ENCODE measurements at regions not wholly inside any gene's neighbourhood (a gene's known extent, or its start where the extent isn't known, plus 50 kb on each side); places are given as distances from the start of the nearest gene placed in this dataset.
"Not testable (repeated sequence)": the region's sequence is repeated elsewhere in the genome, so short reads cannot be mapped to it uniquely, and the experiment has no call there.

DNA sequence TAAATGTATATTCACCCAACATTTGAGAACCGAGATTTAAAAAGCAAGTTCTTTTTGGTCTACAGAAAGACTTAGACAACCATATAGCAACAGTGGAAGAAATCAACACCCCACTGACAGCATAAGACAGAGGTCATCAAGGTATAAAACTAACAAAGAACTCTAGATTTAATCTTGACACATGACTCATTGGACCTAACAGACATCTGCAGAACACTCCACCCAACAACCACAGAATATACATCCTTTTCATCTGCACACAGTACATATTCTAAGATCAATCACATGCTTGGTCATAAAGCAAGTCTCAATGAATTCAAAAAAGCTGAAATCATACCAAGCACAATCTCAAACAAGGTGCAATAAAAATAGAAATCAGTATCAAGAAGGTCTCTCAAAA, 65.8 kb downstream of the SPIN4 start:
- TF ChIP-seq Cebpa-rat (IDR thresholded peaks at IDR 0.05) = no peak
- H3K27ac ChIP-seq = no peak overlapping the region
- no peaks in the 10 kb centered on the region; the same call in 1 of the 2 replicates for H3K4me1 ChIP-seq
- H3K4me3 ChIP-seq = no peak overlapping the region
- H3K9ac ChIP-seq = no peak overlapping the region
- no peaks in the 10 kb centered on the region for H4K20me1 ChIP-seq
- H3K4me2 ChIP-seq = no peak overlapping the region
- no peaks in the 10 kb centered on the region; the same call in 1 of the 2 replicates for H3K27me3 ChIP-seq
- no peaks in the 10 kb centered on the region for H3K9me3 ChIP-seq
- no peaks in the 10 kb centered on the region for H3K36me3 ChIP-seq

DNA sequence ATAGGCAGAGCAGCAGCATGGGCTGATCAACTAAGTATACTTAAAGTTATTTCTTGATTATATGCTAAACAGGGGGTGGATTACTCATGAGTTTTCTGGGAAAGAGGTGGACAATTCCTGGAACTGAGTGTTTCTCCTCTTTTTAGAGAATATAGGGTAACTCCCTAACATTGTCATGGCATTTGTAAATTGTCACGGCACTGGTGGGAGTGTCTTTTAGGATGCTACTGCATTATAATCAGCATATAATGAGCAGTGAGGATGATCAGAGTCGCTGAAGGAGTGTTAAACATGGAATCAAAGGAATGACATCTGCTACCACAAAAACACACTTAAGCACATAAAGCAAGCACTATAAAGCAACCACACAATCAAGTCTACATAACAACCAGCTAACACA, 66.5 kb downstream of the SPIN4 start:
- Histone ChIP-seq H3K4me2 (no peak overlapping the region), H3K27me3 (no peaks in the 10 kb centered on the region; the same call in 1 of the 2 replicates), H3K4me3 (no peak overlapping the region), H3K36me3 (no peaks in the 10 kb centered on the region), H3K27ac (no peak overlapping the region), H3K9ac (no peak overlapping the region), H4K20me1 (no peaks in the 10 kb centered on the region), H3K9me3 (no peaks in the 10 kb centered on the region), H3K4me1 (no peaks in the 10 kb centered on the region; the same call in 1 of the 2 replicates)
- TF ChIP-seq Cebpa-rat (IDR thresholded peaks at IDR 0.05) = no peak

DNA sequence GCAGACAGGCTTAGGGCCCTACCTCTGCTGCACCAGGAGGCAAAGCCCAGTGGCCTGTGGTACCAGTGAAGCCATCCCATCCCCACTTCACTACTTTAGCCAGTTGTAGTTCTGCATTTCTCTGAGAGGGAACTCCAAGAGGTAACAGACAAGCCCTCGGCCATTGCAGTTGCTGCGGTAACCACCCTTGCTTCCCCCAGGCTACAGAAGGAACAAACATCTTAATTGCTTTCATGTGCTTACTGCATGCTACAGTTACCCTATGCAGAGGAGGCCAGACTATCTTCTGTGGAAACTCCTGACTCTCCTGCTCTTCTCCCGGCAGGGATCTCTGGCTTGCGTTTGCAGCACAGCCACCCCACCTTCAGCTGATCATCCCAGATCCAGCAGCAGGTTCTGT, 67.8 kb downstream of the SPIN4 start:
- no peaks in the 10 kb centered on the region for H4K20me1 ChIP-seq
- no peaks in the 10 kb centered on the region; the same call in 1 of the 2 replicates for H3K4me1 ChIP-seq
- H3K4me2 ChIP-seq = no peak overlapping the region
- H3K9ac ChIP-seq = no peak overlapping the region
- no peak overlapping the region for H3K27ac ChIP-seq
- no peak overlapping the region for H3K4me3 ChIP-seq
- TF ChIP-seq Cebpa-rat (IDR thresholded peaks at IDR 0.05) = no peak
- H3K36me3 ChIP-seq = no peaks in the 10 kb centered on the region
- no peaks in the 10 kb centered on the region; the same call in 1 of the 2 replicates for H3K27me3 ChIP-seq
- no peaks in the 10 kb centered on the region for H3K9me3 ChIP-seq

DNA sequence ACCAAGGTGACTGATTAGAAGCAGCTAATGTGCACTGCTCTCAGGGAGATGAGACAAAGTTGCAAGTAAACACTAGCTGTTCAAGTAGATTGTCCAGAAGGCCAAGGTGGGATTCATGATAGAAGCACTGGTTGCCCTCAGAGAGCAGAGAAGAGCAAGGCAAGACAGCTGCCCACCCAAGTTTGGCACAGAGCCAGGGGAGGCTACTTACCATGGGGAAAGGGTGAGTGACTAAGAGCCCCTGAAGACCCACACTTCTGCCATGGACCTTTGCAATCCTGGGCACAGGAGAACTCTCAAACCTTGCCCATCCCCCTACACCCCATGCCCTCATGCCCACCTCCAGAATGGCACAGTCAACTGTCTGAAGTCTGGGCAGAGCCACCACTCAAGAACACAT, 68.3 kb downstream of the SPIN4 start:
- TF ChIP-seq Cebpa-rat (IDR thresholded peaks at IDR 0.05) = no peak
- H3K27me3 ChIP-seq = no peaks in the 10 kb centered on the region; the same call in 1 of the 2 replicates
- no peak overlapping the region for H3K9ac ChIP-seq
- H3K27ac ChIP-seq = no peak overlapping the region
- H3K4me1 ChIP-seq = peaks cover under 1% of the 10 kb centered on the region
- H3K4me3 ChIP-seq = no peak overlapping the region
- no peaks in the 10 kb centered on the region for H3K9me3 ChIP-seq
- no peak overlapping the region for H3K4me2 ChIP-seq
- no peaks in the 10 kb centered on the region for H4K20me1 ChIP-seq
- no peaks in the 10 kb centered on the region for H3K36me3 ChIP-seq

DNA sequence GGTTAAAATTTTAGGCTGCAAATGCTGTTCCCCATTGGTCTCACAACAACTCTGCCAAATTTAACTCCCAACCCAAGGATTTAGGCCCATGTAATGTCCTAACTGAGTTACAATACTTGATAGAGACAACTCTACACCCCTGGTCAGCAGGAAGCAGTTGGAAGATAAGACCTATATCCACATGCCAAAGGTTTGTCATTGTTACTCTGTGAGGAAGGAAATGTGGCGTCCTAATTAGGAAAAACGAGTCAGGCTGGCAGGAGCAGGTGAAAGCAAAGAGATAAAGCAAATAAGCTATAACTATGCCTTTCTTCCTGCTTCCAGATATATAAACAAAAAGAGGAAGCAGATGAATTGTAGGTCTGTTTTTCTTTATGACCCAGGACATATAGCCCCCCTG, 69.1 kb downstream of the SPIN4 start:
- Histone ChIP-seq H3K27ac (no peak overlapping the region), H3K9me3 (no peaks in the 10 kb centered on the region), H3K4me2 (no peak overlapping the region), H3K4me1 (peaks cover 8% of the 10 kb centered on the region), H4K20me1 (no peaks in the 10 kb centered on the region), H3K36me3 (no peaks in the 10 kb centered on the region), H3K4me3 (no peak overlapping the region), H3K9ac (no peak overlapping the region), H3K27me3 (no peaks in the 10 kb centered on the region; the same call in 1 of the 2 replicates)
- no peak for TF ChIP-seq Cebpa-rat (IDR thresholded peaks at IDR 0.05)

DNA sequence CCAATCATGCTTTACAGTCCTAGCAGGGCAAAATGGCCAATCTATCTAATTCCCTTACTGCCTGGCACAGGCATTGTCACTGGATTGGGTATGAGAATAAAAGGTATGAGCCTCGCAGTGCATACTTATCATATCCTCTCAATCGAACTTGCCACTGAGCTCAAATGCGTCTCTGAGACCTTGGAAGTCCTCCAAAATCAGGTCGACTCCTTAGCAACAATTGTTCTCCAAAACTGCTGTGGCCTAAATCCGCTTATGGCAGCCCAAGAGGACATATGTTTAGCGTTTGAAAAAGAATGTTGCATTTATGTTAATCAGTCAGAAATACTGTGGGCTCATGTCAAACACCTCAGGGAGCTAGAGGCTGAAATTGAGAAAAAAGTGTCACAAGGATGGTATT, 69.7 kb downstream of the SPIN4 start:
- Histone ChIP-seq H3K4me1 (peaks cover 14% of the 10 kb centered on the region), H3K9ac (no peak overlapping the region), H3K9me3 (no peaks in the 10 kb centered on the region), H4K20me1 (no peaks in the 10 kb centered on the region), H3K36me3 (no peaks in the 10 kb centered on the region), H3K4me2 (no peak overlapping the region), H3K27ac (no peak overlapping the region), H3K27me3 (no peaks in the 10 kb centered on the region; the same call in 1 of the 2 replicates), H3K4me3 (no peak overlapping the region)
- TF ChIP-seq Cebpa-rat (IDR thresholded peaks at IDR 0.05) = no peak

DNA sequence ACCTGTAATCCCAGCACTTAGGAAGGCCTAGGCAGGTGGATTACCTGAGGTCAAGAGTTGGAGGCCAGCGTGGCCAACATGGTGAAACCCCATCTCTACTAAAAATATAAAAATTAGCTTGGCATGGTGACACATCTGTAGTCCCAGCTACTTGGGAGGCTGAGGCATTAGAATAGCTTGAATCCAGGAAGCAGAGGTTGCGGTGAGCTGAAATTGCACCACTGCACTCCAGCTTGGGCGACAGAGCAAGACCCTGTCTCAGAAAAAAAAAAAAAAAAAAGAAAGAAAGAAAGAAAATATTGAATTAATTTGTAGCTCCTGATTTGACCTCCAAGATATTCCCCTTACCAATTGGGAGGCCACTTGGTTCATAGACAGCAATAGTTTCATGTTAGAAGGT, 73.7 kb downstream of the SPIN4 start:
- peak overlapping the region; percentile 15; the same call in 1 of the 2 replicates for H3K4me2 ChIP-seq
- H3K27ac ChIP-seq, H3K4me3 ChIP-seq, H3K9ac ChIP-seq, H3K9me3 ChIP-seq, H4K20me1 ChIP-seq, H3K36me3 ChIP-seq, H3K27me3 ChIP-seq: not testable (repeated sequence)
- H3K4me1 ChIP-seq = peaks cover 14% of the 10 kb centered on the region
- peak; percentile 31; the same call in 1 of the 2 replicates for TF ChIP-seq Cebpa-rat (IDR thresholded peaks at IDR 0.05)

DNA sequence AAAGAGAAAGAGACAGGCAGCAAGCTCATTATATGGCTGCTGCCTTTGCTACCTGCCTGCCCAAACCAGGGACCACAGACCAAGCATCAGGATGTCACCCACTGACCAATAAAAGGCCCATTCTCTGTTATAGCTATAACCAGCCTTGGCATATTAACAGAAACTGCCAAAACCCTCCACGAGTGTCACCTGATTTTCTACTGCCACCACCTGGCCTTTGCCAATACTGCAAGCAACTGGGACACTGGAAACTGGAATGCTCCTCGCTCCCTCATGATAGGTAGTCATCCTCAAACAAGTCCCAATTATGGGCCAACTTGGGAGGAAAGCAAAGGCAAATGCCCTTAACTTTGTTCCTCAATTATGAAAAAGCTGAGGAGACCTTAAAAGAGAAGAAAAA, 76.0 kb downstream of the SPIN4 start:
- no peaks in the 10 kb centered on the region for H3K27me3 ChIP-seq
- TF ChIP-seq Cebpa-rat (IDR thresholded peaks at IDR 0.05) = no peak
- H3K9me3 ChIP-seq = no peaks in the 10 kb centered on the region
- H3K9ac ChIP-seq = no peak overlapping the region
- H3K4me3 ChIP-seq = no peak overlapping the region
- no peak overlapping the region for H3K4me2 ChIP-seq
- no peak overlapping the region for H3K27ac ChIP-seq
- H3K4me1 ChIP-seq = peaks cover 14% of the 10 kb centered on the region
- H4K20me1 ChIP-seq = no peaks in the 10 kb centered on the region
- H3K36me3 ChIP-seq = no peaks in the 10 kb centered on the region

DNA sequence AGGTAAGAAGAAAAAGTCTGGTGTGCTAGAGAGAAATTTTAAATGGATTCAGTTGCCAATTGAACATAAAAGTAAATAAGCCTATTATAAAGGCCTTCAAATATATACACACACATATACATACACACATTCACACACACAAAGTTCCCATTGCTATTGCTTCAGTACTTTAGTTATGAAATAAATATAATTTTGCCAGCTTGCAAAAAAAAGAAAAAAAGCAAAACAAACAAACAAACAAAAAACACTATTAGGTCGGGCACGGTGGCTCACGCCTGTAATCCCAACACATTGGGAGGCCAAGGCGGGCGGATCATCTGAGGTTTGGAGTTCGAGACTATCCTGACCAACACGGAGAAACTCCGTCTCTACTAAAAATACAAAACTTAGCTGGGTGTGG, 80.3 kb downstream of the SPIN4 start:
- Histone ChIP-seq H3K9ac (no peak overlapping the region), H3K4me3 (no peak overlapping the region), H3K9me3 (no peaks in the 10 kb centered on the region), H3K27ac (no peak overlapping the region), H4K20me1 (no peaks in the 10 kb centered on the region), H3K4me1 (no peaks in the 10 kb centered on the region), H3K36me3 (no peaks in the 10 kb centered on the region), H3K27me3 (no peaks in the 10 kb centered on the region), H3K4me2 (no peak overlapping the region)
- no peak for TF ChIP-seq Cebpa-rat (IDR thresholded peaks at IDR 0.05)

DNA sequence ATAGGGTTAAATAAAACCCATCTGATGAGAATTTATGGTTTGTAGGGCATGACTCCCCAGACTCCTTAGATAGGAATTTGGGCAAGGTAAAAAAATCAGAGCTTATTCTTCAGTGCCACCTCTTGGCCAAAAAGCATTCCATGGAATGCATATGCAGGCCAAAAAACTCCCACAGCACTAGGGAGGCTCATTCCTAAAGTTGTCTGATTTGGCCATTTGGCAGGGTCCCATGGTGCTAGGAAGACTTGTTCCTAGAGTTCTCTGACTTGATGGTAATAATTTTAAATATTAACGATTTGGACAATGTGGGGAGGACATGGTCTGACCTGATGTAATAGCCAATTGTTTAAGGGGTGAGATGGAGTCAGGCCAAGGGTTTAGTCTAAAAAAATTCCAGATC, 93.0 kb downstream of the SPIN4 start:
- Histone ChIP-seq H3K4me1 (no peaks in the 10 kb centered on the region), H4K20me1 (no peaks in the 10 kb centered on the region), H3K27me3 (no peaks in the 10 kb centered on the region), H3K9ac (no peak overlapping the region), H3K4me2 (no peak overlapping the region), H3K27ac (no peak overlapping the region), H3K4me3 (no peak overlapping the region), H3K9me3 (no peaks in the 10 kb centered on the region), H3K36me3 (no peaks in the 10 kb centered on the region)
- TF ChIP-seq Cebpa-rat (IDR thresholded peaks at IDR 0.05) = no peak

DNA sequence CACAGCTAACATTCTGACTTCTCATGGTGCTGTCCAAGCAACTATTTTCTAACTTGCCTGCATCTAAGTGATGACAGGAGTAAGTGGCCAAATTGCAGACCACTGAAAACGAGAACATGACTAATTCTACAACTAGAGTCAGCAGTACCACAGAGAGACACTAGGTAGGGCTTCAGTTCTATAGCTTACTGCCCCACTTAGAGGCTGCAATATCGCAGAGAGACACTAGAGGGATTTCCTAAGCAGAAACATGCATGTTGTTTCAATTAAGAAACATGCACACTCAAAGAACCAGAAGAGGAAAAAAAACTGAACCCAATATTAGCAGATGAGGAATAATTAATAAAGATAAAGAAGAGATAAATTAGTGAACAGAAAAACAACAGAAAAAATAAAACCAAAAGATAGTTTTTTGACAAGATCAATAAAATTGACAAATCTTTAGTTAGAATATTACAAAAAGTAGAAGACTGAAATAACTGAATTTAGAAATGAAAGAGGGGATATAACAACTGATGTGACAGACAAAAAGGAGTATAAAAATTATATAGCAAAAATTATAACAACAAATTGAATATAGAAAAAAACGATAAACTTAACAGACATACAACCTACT, 100.8 kb downstream of the SPIN4 start:
- H3K27ac ChIP-seq = no peak overlapping the region
- H3K4me2 ChIP-seq = no peak overlapping the region
- H3K9me3 ChIP-seq = no peaks in the 10 kb centered on the region
- H3K4me3 ChIP-seq = no peak overlapping the region
- no peaks in the 10 kb centered on the region for H3K36me3 ChIP-seq
- no peaks in the 10 kb centered on the region for H3K27me3 ChIP-seq
- TF ChIP-seq Cebpa-rat (IDR thresholded peaks at IDR 0.05) = no peak
- no peaks in the 10 kb centered on the region for H3K4me1 ChIP-seq
- no peak overlapping the region for H3K9ac ChIP-seq
- no peaks in the 10 kb centered on the region for H4K20me1 ChIP-seq

DNA sequence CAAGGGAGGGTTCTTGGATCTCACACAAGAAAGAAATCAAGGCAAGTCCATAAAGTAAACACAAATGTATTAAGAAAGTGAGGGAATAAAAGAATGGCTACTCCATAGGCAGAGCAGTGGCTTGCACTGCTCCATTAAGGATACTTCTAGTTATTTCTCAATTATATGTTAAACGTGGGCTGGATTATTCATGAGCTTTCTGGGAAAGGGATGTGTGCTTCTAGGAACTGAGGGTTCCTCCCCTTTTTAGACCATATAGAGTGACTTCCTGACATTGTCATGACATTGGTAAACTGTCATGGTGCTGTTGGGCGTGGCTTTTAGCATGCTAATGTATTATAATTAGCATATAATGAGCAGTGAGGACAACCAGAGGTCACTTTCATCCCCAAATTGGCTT, 108.4 kb downstream of the SPIN4 start:
- H3K27me3 ChIP-seq, H3K9me3 ChIP-seq, H3K27ac ChIP-seq, H3K9ac ChIP-seq, H3K36me3 ChIP-seq, H3K4me3 ChIP-seq, H3K4me2 ChIP-seq, H4K20me1 ChIP-seq, H3K4me1 ChIP-seq: not testable (repeated sequence)

DNA sequence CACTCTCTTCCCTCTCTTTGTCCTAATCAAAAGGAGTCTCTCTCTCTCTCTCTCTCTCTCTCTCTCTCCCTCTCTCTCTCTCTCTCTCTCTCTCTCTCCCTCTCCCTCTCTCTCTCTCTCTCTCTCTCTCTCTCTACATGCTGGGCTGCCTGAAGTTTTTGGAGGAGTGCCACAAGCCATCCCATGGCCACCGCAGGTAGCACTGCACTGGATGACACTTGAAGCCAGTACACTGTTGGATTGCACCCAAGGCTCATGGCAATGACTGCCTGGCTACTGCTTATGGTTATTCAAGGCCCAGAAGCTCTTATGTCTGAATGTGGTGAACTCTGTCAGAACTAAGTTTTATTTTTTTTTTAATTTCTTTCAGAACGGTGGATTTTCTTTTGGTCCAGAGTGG, 115.2 kb downstream of the SPIN4 start:
- not testable (repeated sequence) for H4K20me1 ChIP-seq, H3K36me3 ChIP-seq, H3K27me3 ChIP-seq, H3K9ac ChIP-seq, H3K27ac ChIP-seq, H3K9me3 ChIP-seq, H3K4me1 ChIP-seq, H3K4me2 ChIP-seq, H3K4me3 ChIP-seq

DNA sequence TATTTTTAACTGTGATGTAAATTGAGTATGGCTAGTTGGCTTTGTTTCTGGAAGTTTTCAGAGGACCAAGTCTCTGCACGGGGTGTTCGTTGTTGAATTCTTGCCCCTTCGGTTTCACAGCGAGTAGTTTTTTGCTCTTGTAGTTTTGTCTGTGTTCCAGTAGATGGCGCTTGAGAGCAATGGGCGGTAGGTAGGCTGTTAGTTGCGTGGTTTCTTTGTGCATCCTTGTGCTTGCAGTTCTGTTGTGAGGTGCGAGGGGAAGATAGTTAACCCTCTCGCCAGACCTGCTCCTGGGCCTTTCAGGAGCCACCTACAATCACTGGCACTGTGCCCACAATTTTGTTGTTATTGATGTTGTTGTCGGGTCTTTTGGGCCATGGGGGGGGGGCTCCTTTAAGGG, 118.1 kb downstream of the SPIN4 start:
- H3K4me1 ChIP-seq, H3K36me3 ChIP-seq, H3K4me3 ChIP-seq, H3K4me2 ChIP-seq, H3K27ac ChIP-seq, H3K9me3 ChIP-seq, H3K27me3 ChIP-seq, H4K20me1 ChIP-seq, H3K9ac ChIP-seq: not testable (repeated sequence)

All from BLaER1 (cell line).